GM12891 (cell line): ENCODE measurements at regions not wholly inside any gene's neighbourhood (a gene's known extent, or its start where the extent isn't known, plus 50 kb on each side); places are given as distances from the start of the nearest gene placed in this dataset.

Source experiments
- POLR2A ChIP-seq: IDR thresholded peaks from 2 replicates; pipeline ENCODE4 v1.6.1; 2011; ENCODE audit warnings: low read depth, low read length, control low read depth
- POLR2AphosphoS5 ChIP-seq: IDR thresholded peaks from 2 replicates; pipeline ENCODE4 v1.6.1; 2011; ENCODE audit warnings: low read depth, low read length, control low read depth
- SPI1 ChIP-seq: IDR thresholded peaks from 2 replicates; pipeline ENCODE4 v1.6.1; 2011; ENCODE audit warnings: low read depth, low read length, control low read depth
- TAF1 ChIP-seq: IDR thresholded peaks from 2 replicates; pipeline ENCODE4 v1.6.1; 2011; ENCODE audit warnings: low read depth, low read length, control low read depth

DNA sequence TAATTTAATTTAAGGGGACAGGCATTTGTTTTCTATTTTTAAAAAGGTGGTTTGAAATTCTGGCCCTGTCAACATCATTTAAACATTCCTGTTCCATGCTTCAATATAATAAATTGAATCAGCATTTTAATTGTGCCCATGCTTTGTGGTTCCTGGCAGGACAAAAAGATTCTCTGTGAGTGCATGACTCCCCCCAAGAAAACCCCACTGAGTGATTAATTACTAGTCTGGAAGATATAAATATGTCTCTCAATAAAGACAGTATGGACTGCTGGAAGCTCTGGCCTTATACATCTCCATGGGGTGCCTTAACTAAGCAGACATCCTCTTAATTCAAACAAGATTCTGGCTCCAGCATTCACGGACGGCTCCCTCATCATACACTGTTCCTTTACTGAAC, 95.0 kb upstream of the PSMD7 start:
- TF ChIP-seq TAF1 (no peak), POLR2AphosphoS5 (no peak), POLR2A (no peak), SPI1 (no peak)
